HG03108 (cell line): ENCODE measurements at regions not wholly inside any gene's neighbourhood (a gene's known extent, or its start where the extent isn't known, plus 50 kb on each side); places are given as distances from the start of the nearest gene placed in this dataset.
A peak's percentile ranks its signal among the peaks of the same experiment; 100 is the strongest.

Experiments
- ATAC-seq: cut with Tn5 transposase; IDR thresholded peaks from one replicate; pipeline ENCODE4 v1.9.1; 2021; ENCODE audit warnings: moderate library complexity; ENCODE audit not compliant: unreplicated experiment

DNA sequence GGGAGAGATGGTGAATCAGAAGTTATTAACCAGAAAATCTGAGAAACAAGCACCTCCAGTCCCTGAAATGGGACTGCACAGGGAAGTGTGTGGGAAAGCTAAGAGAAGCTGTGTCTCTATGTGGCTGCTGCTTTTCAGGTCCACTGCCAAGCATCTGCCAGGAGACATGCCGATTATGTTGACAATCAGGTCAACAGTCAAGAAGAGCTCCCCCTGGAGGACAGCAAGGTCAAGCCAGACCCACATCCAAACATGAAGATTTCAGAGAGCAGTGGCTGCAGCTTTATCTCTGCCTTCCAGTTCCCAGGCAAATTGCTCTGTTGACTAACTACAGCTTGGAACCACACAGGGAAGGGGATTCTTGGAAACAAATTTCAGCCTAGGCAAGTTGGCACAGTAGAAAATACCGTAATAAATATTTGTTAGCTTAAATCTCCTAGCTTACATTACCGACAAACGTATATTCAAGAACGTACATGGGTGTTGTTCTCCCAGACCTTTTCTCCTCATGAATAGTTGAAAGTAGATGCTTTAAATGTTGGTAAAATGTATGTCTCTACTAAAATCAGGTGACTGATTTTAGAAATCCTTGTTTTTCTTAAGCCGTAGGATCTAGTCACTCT lies 394.5 kb upstream of the RARB start:
- peak; percentile 47 for ATAC-seq

DNA sequence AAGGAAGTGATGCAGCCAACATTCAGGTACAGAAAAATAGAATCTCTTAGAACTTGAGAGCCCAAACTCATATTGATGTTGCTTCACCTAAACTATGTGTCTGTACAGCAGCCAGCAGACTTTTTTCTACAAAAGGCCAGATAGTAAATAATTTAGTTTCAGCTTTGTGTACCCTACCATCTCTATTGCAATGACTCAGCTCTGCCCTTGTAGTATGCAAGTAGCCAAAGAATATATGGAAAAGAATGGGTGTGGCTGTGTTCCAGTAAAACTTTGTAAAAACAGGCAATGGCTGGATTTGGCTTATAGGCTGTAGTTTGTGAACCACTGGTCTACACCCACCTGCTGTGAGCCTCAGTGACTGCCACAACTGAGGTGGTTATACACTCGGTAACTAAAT lies 392.5 kb upstream of the RARB start:
- ATAC-seq, result no peak

DNA sequence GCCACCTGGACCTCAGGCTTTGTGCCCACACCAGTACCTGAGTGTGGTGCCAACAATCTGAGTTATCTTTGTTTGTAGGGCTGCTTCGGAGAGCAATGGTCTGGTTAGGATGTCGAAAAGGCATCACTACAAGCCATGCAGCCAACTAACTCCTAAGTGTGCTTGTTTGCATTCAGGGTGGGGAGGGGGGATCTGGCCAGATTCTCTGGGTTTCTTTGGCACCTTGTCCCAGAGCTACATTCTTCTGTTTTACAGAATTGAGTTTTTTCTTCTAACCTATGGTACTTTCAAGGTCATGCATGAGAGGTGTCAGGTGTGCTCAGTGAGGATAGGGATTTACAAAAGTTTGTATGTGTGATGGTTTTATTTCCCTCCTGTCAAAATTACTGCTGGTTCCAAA lies 391.4 kb upstream of the RARB start:
- no peak for ATAC-seq

DNA sequence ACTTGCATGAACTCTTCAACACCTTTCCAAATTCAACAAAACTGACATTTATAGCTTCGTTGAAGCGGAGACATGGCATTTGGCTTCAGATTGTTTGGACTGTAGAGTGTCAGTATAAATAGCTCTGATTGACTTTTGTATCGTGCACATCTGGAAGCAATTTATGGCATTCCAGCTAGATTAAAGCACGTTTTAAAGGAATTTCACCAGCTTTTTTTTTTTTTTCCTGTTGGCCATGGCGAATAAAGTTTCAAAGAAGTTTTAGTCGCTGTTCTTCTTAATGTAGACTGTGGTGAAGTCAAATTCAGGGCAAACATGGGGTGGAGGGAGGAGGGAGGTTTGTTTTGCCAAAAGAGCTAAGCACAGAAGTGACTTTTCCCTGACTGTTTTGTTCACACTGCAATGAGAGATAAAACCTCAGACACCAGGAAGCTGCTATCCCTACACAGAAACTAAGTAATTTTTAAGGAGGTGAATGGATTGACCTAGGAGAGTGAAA lies 391.0 kb upstream of the RARB start:
- ATAC-seq, result no peak

DNA sequence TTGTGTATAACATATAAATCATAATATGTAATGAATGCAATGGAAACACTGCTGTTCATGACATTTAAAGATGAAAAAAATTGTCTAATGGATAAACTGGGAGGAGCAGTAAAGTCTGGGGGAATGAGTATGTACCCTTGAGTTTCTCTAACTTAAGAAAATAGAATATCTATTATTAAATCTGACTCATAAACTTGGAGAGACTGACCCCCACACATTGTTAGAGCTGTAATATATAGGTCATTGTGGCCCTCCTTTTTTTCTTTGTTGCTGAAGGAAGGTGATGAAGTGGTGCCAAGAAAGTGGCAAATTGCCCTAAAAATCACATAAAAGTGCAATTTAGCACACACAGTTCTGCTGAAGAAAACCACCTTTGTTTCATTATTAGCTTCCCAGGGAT lies 389.8 kb upstream of the RARB start:
- ATAC-seq, result no peak

DNA sequence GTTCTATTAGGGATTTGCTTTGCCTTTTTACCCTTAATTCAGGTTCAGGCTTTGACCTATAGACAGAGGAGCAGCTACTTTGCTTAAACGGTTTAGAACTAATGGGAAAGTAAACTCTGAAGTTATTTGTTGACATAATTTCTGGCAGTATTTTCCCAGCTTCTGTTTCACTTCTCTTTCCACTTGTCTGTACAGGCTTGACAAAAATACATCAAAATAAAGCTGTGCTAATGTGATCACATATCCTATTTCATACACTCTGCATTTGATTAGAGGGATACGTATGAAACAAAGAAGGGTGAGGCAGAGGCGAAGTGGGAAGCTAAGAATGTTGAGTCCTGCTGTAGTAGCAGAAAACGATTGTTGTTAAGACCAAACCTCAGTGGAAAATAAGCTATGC lies 389.1 kb upstream of the RARB start:
- no peak for ATAC-seq

GRCh38 chr3:25040748-25041147 lies 387.3 kb upstream of the RARB start:
- no peak for ATAC-seq

DNA sequence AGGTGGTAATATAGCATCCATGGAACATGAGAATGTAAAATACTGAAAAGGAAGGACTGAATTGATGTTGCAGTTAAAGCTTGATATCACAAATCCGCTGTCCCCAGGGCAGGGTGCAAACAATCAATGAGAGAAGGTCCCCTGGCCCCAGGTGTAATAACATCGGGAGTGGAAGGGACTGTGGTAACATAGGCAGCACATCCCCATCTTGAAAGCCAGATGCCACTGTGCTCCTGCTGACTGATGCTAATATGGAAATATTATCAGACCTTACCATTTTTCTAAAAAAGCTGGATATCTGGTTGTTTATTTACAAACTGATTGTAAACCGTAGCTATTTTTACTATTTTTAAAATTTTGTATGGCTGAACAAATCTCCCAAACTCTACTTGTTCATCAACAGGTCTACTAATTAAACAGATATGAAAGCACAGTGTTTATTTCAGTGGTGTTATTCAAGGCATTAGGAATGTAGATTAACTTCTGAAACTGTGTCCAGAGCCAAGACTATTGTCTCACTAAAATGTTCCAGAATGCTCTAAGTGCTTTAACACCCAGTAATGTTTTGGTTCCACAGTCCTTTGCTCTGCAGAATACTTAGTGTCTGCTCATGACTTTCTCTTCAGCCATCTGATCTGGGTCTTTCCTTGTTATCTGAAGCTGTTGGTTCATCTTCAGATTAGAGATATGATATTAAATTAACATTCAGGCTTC lies 386.0 kb upstream of the RARB start:
- ATAC-seq, result no peak

- ATAC-seq, result no peak
Observed at GRCh38 chr3:25043177-25043576, 384.9 kb upstream of the RARB start.

- ATAC-seq, result no peak
Observed at GRCh38 chr3:25043749-25044148, 384.3 kb upstream of the RARB start.

DNA sequence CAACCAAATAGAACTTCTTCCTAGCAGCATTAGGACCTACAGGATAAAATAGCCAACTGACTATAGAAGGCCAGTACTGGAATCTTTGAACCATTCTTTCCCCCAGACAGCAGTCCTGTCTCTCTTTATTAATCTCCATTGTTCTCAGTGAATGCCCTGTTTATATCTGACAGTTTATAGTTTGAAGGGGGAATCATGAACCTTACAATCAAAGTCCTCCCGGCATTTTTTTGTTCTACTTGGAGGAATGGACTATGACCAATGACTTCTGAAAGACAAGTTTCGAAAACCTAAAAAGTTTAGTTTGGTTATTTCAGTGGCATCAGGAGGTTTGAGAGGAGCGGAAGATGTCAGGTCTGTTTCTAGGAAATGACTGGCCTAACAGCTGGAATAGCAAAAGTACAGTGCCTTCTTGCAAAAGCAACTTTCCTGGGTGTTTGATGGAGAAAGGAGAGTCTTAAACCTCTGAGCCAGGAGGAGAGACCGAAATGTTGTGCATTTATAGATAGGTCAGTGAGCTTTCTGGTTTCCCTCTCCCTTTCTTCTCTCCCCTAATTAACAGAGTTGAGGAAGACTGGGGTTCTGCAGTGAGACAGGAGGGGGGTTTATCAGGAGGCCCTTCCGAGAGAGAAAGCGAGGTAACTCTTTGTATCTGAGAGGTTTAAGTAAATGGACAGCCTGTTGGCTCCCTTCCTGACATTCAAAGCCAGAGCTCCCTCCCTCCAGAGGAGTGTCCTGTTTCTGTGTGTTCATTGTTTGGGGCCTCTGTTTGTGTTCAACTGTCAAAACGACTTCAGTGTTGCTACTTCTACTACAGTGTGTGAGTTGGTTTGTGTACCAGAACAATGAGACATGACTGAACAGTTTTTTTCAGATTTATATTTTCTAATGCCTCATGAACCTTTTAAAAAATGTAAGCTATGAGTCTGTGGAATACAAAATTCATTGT lies 383.0 kb upstream of the RARB start:
- ATAC-seq, result no peak

DNA sequence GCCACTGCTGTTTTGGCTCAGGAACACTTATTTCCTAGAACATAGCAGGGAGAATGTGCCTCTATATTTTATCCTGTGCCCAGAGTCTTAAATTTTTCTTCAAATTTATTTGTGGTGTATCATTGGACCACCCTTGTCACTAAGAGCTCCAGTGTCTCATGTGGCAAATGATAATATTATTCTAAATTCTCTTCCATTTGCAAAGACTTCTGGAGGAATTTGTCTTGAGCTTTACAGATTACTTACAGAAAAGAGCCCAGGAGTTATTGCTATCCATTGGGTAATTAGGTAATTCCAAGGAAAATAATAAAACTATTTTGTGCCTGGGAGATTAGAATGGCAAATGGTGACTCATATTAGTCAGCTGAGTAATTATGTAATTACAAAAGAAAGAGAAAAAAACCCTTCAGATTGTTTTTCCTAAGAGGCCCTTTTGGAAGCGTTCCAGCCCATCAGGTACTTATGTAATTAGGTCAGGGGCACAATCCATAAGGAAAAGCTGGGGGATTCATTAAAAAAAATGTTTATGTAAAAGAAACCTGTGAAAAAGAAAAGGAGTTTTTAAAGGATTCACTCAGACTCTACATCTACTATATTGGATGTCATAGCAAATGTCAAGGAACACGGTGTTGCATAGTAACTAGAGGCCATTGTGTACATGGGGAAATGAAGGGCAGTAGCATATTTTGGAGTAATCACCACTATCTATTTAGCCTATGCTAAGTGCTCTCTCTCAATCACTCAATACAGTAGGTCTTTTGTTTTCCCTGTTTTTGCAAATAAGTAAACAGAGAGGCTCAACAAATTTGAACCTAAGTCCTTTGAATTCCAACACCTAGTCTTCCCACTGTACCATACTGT lies 380.9 kb upstream of the RARB start:
- ATAC-seq, result no peak

GRCh38 chr3:25049304-25049703 lies 378.8 kb upstream of the RARB start:
- ATAC-seq, result no peak

- ATAC-seq, result no peak
Observed at GRCh38 chr3:25053360-25053759, 374.7 kb upstream of the RARB start.

DNA sequence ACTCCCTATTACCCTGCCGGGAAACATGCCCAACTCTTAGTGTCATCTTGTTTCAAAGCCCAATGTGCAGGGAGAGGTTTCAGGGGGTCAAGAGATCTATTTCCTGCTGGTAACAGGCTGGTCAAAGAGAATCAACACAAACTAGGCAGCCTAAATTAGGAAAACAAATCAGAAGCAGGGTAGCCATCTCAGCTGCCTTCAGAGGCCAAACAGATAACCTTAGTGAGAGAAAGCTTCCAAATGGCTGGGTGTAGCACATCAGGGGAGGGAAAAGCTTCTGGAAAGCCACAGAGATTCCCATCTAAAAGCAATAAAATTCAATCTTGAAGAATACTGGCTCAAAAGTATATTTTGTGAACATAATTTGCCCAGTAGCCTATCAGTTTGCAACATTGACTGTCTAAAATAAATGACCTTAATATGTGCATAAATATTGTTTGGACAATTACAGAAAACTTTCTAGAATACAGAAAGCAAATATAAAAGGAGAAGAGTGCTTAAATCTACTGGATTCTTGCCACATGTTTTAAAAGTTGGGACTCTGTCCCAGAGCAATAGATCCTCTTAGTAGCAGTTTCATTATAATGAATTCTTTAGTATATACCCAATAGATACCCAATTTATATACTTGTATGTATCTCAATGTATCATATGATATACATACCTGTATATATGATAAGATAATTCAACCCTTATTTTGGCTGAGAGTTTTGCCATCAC lies 371.9 kb upstream of the RARB start:
- no peak for ATAC-seq

DNA sequence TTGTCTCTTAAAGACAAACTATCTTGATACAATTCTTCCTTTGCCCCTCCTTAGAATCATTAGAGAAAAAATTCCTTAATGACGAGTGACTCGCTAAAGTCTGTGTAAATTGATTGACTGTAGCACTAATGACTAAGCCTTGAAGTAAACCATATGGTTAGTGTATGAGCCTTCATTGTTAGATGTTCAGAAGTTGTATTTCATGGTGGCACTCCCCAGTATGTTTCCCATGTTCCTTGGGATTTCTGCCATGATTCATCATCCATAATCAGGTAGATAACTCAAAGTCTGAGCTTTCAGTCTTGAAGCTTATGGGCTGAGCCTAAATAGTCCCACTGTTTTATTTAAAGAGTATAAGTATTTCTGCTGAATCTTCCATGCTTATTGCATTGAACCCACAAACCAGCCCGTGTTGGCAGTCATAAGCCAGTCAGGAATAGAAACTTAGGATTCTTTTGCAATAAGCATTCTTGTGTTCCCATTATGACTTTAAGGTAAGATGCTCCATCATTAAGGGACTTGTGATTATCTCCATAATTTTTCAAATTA lies 371.2 kb upstream of the RARB start:
- ATAC-seq, result no peak

- ATAC-seq, result no peak
Observed at GRCh38 chr3:25057379-25057778, 370.7 kb upstream of the RARB start.

- ATAC-seq, result no peak
Observed at GRCh38 chr3:25064681-25065080, 363.4 kb upstream of the RARB start.

GRCh38 chr3:25069970-25070369 lies 358.1 kb upstream of the RARB start:
- ATAC-seq, result no peak

DNA sequence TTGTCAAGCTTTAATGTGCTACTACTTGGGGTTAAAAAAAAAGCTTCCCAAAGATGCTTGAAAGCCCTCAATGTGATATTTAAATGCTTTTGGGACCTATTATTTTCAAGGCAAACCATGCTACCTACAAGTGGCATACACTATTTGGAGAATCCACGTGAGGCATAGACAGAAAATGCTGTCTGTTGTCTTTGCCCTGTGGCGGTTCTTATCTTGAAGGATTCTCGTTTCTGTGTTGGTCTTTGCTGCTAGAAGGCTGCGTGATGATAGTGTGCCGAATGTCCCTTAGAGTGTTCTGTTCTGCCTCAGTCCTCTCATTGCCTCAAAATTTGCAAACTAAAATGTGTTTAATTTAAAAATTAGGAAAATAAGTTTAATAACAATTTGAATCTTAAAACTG lies 356.2 kb upstream of the RARB start:
- ATAC-seq, result no peak
